ENCODE measurements at regions not wholly inside any gene's neighbourhood (a gene's known extent, or its start where the extent isn't known, plus 50 kb on each side); places are given as distances from the start of the nearest gene placed in this dataset.

GRCh38 chr3:109569135-109569846, 231.9 kb upstream of the DPPA4 start:
- no peaks in the 10 kb centered on the region for H3K4me1 Mint-ChIP-seq
- TF ChIP-seq ZMAT4 (CRISPR knock-in tag; IDR thresholded peaks at IDR 0.05) (no peak), STAT6 (CRISPR knock-in tag; conservative IDR thresholded peaks at IDR 0.05; ENCODE audit: low read depth) (no peak), ZBTB43 (CRISPR knock-in tag; IDR thresholded peaks at IDR 0.05) (no peak), USF2 (CRISPR knock-in tag; IDR thresholded peaks at IDR 0.05) (no peak), ZNF416 (CRISPR knock-in tag; IDR thresholded peaks at IDR 0.05) (no peak), NR1H2 (CRISPR knock-in tag; IDR thresholded peaks at IDR 0.05) (no peak), ZNF396 (CRISPR knock-in tag; IDR thresholded peaks at IDR 0.05; ENCODE audit: borderline replicate concordance) (no peak), ESRRA (CRISPR knock-in tag; IDR thresholded peaks at IDR 0.05; ENCODE audit: borderline replicate concordance) (no peak), GTF2I (CRISPR knock-in tag; conservative IDR thresholded peaks at IDR 0.05) (no peak), E2F4 (CRISPR knock-in tag; IDR thresholded peaks at IDR 0.05; ENCODE audit: borderline replicate concordance, low read depth) (no peak)
- ChIA-PET POLR2A (no interaction called here), CTCF (no interaction called here)
- no peak for ATAC-seq
- no peak overlapping the region for H3K4me3 Mint-ChIP-seq
- H3K27me3 Mint-ChIP-seq (ENCODE audit: low read depth) = no peaks in the 10 kb centered on the region
- no peaks in the 10 kb centered on the region for H3K36me3 Mint-ChIP-seq
- H3K27ac Mint-ChIP-seq = no peak overlapping the region
- H3K9me3 Mint-ChIP-seq = no peaks in the 10 kb centered on the region
- DNase-seq (ENCODE audit: low spot score) = no peak

- no peaks in the 10 kb centered on the region for H3K36me3 Mint-ChIP-seq
- no peaks in the 10 kb centered on the region for H3K4me1 Mint-ChIP-seq
- H3K27ac Mint-ChIP-seq = no peak overlapping the region
- no peak for TF ChIP-seq ESRRA (CRISPR knock-in tag; IDR thresholded peaks at IDR 0.05; ENCODE audit: borderline replicate concordance)
- no peak for TF ChIP-seq AFF4 (CRISPR knock-in tag; IDR thresholded peaks at IDR 0.05; ENCODE audit: borderline replicate concordance)
- no peak for TF ChIP-seq ERG (CRISPR knock-in tag; IDR thresholded peaks at IDR 0.05)
- TF ChIP-seq ZNF219 (CRISPR knock-in tag; IDR thresholded peaks at IDR 0.05; ENCODE audit: borderline replicate concordance) = no peak
- no peak for TF ChIP-seq SMAD4 (CRISPR knock-in tag; IDR thresholded peaks at IDR 0.05)
- TF ChIP-seq PREB (CRISPR knock-in tag; IDR thresholded peaks at IDR 0.05; ENCODE audit: borderline replicate concordance) = no peak
- TF ChIP-seq TEAD1 (CRISPR knock-in tag; IDR thresholded peaks at IDR 0.05) = no peak
- no peak overlapping the region for H3K4me3 Mint-ChIP-seq
- no peak for DNase-seq (ENCODE audit: low spot score)
- H3K27me3 Mint-ChIP-seq (ENCODE audit: low read depth) = no peaks in the 10 kb centered on the region
- POLR2A ChIA-PET = no interaction called here
- no peak for ATAC-seq
- CTCF ChIA-PET = no interaction called here
- no peaks in the 10 kb centered on the region for H3K9me3 Mint-ChIP-seq
Observed at GRCh38 chr3:109570408-109570807, 233.1 kb upstream of the DPPA4 start.

Measured in WTC11 (cell line).